Osteoblast (primary cell): ENCODE measurements at regions not wholly inside any gene's neighbourhood (a gene's known extent, or its start where the extent isn't known, plus 50 kb on each side); places are given as distances from the start of the nearest gene placed in this dataset.

ENCODE experiments used
- DNase-seq: peaks from one replicate; pipeline ENCODE4 v3.0.0; 2011; ENCODE audit warnings: low spot score, mixed read lengths; ENCODE audit not compliant: insufficient read length; ENCODE audit errors: missing footprints
- H2AFZ ChIP-seq: 2 replicates; pipeline ENCODE4 v1.6.0; 2011; ENCODE audit warnings: mild to moderate bottlenecking, low read length
- H3K27ac ChIP-seq: 2 replicates; pipeline ENCODE4 v1.5.1; 2011; ENCODE audit warnings: mild to moderate bottlenecking, low read depth, low read length, moderate library complexity
- H3K27me3 ChIP-seq: 2 replicates; pipeline ENCODE4 v1.6.0; 2012; ENCODE audit warnings: mild to moderate bottlenecking, control low read depth, inconsistent platforms, low read length, moderate library complexity; ENCODE audit not compliant: insufficient read depth
- H3K36me3 ChIP-seq: 2 replicates; pipeline ENCODE4 v1.5.1; 2011; ENCODE audit warnings: mild to moderate bottlenecking, low read length, control low read depth, moderate library complexity; ENCODE audit not compliant: insufficient read depth
- H3K4me1 ChIP-seq: 2 replicates; pipeline ENCODE4 v1.5.1; 2011; ENCODE audit warnings: mild to moderate bottlenecking, low read length, control low read depth, moderate library complexity; ENCODE audit not compliant: insufficient read depth
- H3K4me2 ChIP-seq: 2 replicates; pipeline ENCODE4 v1.6.0; 2011; ENCODE audit warnings: mild to moderate bottlenecking, low read length; ENCODE audit not compliant: insufficient read depth
- H3K4me3 ChIP-seq: fragments of 200-600 bp; sonication (generic); 3 replicates; pipeline ENCODE4 v1.5.1; 2012; ENCODE audit warnings: mild to moderate bottlenecking, low read length, inconsistent platforms; ENCODE audit not compliant: insufficient read depth
- H3K79me2 ChIP-seq: 2 replicates; pipeline ENCODE4 v1.6.0; 2012; ENCODE audit warnings: mild to moderate bottlenecking, low read length, control low read depth, inconsistent platforms; ENCODE audit not compliant: insufficient read depth
- H3K9me3 ChIP-seq: 2 replicates; pipeline ENCODE4 v1.5.1; 2011; ENCODE audit warnings: low read depth, low read length, control low read depth
- H4K20me1 ChIP-seq: 2 replicates; pipeline ENCODE4 v1.6.0; 2012; ENCODE audit warnings: mild to moderate bottlenecking, low read length, control low read depth; ENCODE audit not compliant: insufficient read depth
- TF ChIP-seq, protein P1 (sequence below): IDR thresholded peaks from 2 replicates; pipeline ENCODE4 v1.5.1; 2011; ENCODE audit warnings: mild to moderate bottlenecking, low read depth, low read length, moderate library complexity; ENCODE audit errors: extremely low read depth

DNA sequence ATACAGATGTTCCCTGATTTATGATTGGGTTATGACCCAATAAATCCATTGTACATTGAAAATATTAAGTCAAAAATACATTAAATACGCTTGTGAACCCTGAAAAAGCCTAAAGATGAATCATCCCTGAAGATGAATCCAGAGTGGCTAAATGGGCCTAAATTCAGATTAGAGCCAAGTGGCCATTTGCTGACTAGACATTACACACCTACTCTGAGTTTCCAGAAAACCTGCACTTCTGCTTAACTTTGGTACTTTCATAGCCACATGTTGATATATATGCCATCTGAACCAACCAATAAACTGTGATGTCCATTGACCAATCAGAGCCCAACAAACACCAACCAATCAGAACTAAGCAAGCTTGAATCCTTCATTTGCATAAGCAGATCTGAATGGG is 106.9 kb downstream of the WT1 start:
- Histone ChIP-seq H3K27ac (no peak overlapping the region), H3K27me3 (peaks cover 9% of the 10 kb centered on the region), H3K9me3 (no peaks in the 10 kb centered on the region), H3K4me3 (no peak overlapping the region), H4K20me1 (no peaks in the 10 kb centered on the region), H3K79me2 (no peaks in the 10 kb centered on the region), H3K4me1 (peaks cover 5% of the 10 kb centered on the region), H2AFZ (no peak overlapping the region), H3K36me3 (no peaks in the 10 kb centered on the region), H3K4me2 (no peak overlapping the region)
- DNase-seq = no peak
- TF ChIP-seq, protein P1, sequence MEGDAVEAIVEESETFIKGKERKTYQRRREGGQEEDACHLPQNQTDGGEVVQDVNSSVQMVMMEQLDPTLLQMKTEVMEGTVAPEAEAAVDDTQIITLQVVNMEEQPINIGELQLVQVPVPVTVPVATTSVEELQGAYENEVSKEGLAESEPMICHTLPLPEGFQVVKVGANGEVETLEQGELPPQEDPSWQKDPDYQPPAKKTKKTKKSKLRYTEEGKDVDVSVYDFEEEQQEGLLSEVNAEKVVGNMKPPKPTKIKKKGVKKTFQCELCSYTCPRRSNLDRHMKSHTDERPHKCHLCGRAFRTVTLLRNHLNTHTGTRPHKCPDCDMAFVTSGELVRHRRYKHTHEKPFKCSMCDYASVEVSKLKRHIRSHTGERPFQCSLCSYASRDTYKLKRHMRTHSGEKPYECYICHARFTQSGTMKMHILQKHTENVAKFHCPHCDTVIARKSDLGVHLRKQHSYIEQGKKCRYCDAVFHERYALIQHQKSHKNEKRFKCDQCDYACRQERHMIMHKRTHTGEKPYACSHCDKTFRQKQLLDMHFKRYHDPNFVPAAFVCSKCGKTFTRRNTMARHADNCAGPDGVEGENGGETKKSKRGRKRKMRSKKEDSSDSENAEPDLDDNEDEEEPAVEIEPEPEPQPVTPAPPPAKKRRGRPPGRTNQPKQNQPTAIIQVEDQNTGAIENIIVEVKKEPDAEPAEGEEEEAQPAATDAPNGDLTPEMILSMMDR = no peak

DNA sequence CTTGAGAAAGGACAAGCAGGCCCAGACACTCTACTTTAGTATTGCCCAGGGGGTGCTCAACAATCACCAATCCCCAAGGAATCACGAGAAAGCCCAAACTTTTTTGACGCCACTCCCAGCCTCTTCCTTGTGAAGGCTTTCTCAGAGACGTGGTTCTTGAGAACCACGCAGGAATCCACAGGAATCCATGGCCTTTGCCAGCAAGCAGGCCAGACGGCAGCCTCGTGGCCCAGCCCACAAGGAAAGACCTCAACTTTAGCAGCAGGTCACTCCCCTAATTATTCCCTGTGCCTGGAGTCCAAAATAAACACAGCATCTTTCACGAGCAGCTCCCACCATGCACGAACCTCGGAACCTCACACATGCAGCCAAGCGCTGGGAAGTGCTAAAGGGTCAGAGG is 104.2 kb downstream of the WT1 start:
- Histone ChIP-seq H4K20me1 (no peaks in the 10 kb centered on the region), H3K4me2 (no peak overlapping the region), H3K27ac (no peak overlapping the region), H3K27me3 (peaks cover 9% of the 10 kb centered on the region), H2AFZ (no peak overlapping the region), H3K4me1 (peaks cover 6% of the 10 kb centered on the region), H3K9me3 (no peaks in the 10 kb centered on the region), H3K79me2 (no peaks in the 10 kb centered on the region), H3K4me3 (no peak overlapping the region), H3K36me3 (no peaks in the 10 kb centered on the region)
- TF ChIP-seq, protein P1 = no peak
- peak; percentile 74 for DNase-seq

DNA sequence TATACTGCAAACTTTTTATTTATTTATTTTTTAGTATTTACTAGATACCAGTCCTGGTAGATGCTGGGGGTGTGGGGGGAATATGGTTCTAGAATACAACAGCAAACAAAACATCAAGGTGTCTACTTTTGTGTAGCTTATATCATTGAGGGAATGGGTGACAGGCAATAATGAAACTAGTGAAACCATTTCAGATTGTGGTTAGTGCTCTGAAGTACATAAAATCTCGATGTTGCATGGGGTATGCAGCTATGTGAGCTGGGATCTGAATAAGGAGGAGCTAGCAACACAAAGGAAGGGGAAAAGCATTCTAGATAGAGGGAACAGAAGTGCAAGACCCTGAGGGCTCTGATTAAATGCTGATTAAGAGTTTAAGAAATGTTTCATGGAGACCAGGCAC is 103.5 kb downstream of the WT1 start:
- H2AFZ ChIP-seq = no peak overlapping the region
- no peak overlapping the region for H3K4me2 ChIP-seq
- H3K9me3 ChIP-seq = no peaks in the 10 kb centered on the region
- H3K4me3 ChIP-seq = no peak overlapping the region
- TF ChIP-seq, protein P1 = no peak
- H4K20me1 ChIP-seq = no peaks in the 10 kb centered on the region
- no peaks in the 10 kb centered on the region for H3K36me3 ChIP-seq
- peaks cover 6% of the 10 kb centered on the region for H3K4me1 ChIP-seq
- peaks cover 9% of the 10 kb centered on the region for H3K27me3 ChIP-seq
- H3K27ac ChIP-seq = no peak overlapping the region
- H3K79me2 ChIP-seq = no peaks in the 10 kb centered on the region
- no peak for DNase-seq

DNA sequence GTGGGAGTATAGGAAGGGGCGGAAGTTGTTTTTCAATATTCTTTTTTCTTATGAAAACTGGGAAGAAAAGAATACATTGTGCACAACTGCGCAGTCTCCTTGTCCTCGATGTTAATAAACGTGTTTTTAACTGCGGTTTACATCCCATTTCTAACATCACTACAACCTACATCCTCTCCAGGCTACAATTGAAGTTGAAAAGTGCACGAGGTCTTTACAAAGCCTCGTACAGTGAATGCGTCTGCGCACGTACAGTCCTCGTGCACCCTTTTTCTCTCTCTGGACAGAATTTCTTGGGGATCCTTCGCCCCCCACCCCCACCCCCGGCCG is 102.4 kb downstream of the WT1 start:
- H3K4me2 ChIP-seq = peak overlapping the region; percentile 89
- peaks cover 6% of the 10 kb centered on the region for H3K4me1 ChIP-seq
- no peaks in the 10 kb centered on the region for H3K79me2 ChIP-seq
- no peaks in the 10 kb centered on the region for H3K9me3 ChIP-seq
- H3K27me3 ChIP-seq = peaks cover 9% of the 10 kb centered on the region
- DNase-seq = no peak
- TF ChIP-seq, protein P1 = no peak
- no peaks in the 10 kb centered on the region for H4K20me1 ChIP-seq
- no peak overlapping the region for H3K27ac ChIP-seq
- peak overlapping the region; percentile 68 for H3K4me3 ChIP-seq
- peak overlapping the region; percentile 96 for H2AFZ ChIP-seq
- H3K36me3 ChIP-seq = no peaks in the 10 kb centered on the region
